Fibroblast of the aortic adventitia (primary cell): ENCODE measurements at regions not wholly inside any gene's neighbourhood (a gene's known extent, or its start where the extent isn't known, plus 50 kb on each side); places are given as distances from the start of the nearest gene placed in this dataset.

Experiments
- DNase-seq: peaks from one replicate; pipeline ENCODE4 v3.0.0-alpha.2; 2010; ENCODE audit warnings: low read depth
- H3K4me3 ChIP-seq: 2 replicates; pipeline ENCODE4 v1.5.1; 2011; ENCODE audit warnings: low read depth, mild to moderate bottlenecking, control low read depth, low read length, moderate library complexity
- TF ChIP-seq, protein P1 (sequence below): IDR thresholded peaks from 2 replicates; pipeline ENCODE4 v1.5.1; 2011; ENCODE audit warnings: mild to moderate bottlenecking, low read length, control low read depth, inconsistent platforms; ENCODE audit not compliant: insufficient read depth

- H3K4me3 ChIP-seq = no peak overlapping the region
- TF ChIP-seq, protein P1, sequence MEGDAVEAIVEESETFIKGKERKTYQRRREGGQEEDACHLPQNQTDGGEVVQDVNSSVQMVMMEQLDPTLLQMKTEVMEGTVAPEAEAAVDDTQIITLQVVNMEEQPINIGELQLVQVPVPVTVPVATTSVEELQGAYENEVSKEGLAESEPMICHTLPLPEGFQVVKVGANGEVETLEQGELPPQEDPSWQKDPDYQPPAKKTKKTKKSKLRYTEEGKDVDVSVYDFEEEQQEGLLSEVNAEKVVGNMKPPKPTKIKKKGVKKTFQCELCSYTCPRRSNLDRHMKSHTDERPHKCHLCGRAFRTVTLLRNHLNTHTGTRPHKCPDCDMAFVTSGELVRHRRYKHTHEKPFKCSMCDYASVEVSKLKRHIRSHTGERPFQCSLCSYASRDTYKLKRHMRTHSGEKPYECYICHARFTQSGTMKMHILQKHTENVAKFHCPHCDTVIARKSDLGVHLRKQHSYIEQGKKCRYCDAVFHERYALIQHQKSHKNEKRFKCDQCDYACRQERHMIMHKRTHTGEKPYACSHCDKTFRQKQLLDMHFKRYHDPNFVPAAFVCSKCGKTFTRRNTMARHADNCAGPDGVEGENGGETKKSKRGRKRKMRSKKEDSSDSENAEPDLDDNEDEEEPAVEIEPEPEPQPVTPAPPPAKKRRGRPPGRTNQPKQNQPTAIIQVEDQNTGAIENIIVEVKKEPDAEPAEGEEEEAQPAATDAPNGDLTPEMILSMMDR = no peak
- no peak for DNase-seq
These were observed 553.0 kb upstream of the ZNF462 start for GRCh38 chr9:106309925-106310324.

- H3K4me3 ChIP-seq = no peak overlapping the region
- DNase-seq = no peak
- TF ChIP-seq, protein P1 = no peak
These were observed 552.2 kb upstream of the ZNF462 start for GRCh38 chr9:106310782-106311181.

GRCh38 chr9:106312906-106313305 is 550.1 kb upstream of the ZNF462 start:
- TF ChIP-seq, protein P1 = no peak
- DNase-seq = no peak
- H3K4me3 ChIP-seq = no peak overlapping the region

DNA sequence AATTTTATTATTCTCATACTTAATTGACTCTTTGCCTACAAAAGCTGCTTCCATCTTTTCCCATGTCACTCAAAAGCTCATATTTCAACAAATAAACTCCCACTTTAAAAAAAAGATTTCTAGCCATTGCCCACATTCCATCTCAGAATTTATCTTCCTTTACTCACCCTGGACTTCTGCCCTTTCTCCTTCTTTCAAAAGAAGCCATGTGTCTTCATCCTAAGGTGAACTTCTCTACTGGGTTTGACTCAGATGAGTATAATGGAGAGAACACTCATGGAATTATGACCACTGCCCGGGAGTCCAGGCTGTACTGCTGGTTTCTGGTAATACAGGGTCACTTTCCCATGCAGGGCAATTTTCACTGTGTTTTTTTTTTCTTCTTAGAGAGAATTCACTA is 548.5 kb upstream of the ZNF462 start:
- DNase-seq = no peak
- no peak overlapping the region for H3K4me3 ChIP-seq
- TF ChIP-seq, protein P1 = no peak

DNA sequence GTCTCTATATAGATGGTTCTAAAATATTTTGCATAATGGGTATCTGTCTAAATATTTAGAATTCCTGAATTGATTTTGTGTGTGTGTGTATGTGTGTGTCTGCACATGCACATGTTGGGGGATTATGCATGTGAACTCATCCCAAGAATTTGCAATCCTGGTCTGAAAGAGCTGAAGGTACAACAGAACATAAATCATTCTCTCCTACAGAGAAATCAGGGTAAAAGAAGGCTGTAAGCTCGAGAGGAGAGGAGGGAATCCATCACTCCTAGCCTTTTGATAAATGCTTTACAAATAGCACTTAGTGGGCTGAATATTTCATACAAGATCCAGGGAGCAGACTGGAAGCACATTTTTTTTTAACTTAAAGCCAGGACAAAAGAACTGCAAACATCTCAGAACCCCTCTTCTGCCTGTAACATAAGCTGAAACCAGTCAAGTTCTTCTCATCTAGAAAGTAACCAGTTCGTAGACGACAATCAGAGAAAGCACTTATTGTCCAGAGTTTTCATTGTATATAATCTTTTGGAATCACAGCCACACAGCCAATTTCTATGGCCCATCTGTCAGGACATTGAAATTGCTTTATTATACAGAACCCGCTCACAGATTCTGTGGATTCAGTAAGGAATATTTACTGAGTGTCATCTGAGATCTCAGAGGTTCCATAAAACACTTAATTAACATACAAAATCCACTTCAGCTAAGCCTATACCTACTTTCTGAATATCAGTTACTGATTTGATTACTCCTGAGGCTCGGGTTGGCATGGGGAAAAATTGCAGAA is 541.4 kb upstream of the ZNF462 start:
- H3K4me3 ChIP-seq = no peak overlapping the region
- no peak for DNase-seq
- TF ChIP-seq, protein P1 = no peak

- TF ChIP-seq, protein P1 = no peak
- DNase-seq = no peak
These were observed 540.2 kb upstream of the ZNF462 start for GRCh38 chr9:106322706-106323245.

More at GRCh38 chr9:106322706-106323245, 540.2 kb upstream of the ZNF462 start:
- no peak overlapping the region for H3K4me3 ChIP-seq
